ENCODE measurements at regions not wholly inside any gene's neighbourhood (a gene's known extent, or its start where the extent isn't known, plus 50 kb on each side); places are given as distances from the start of the nearest gene placed in this dataset.
"Not testable (repeated sequence)": the region's sequence is repeated elsewhere in the genome, so short reads cannot be mapped to it uniquely, and the experiment has no call there.

- no peak for DNase-seq (ENCODE audit: insufficient read length, low spot score)
- no peak for FAIRE-seq
These were observed 113.2 kb upstream of the KCNG1 start for GRCh38 chr20:51135926-51136715.

GRCh38 chr20:51134405-51134804, 111.5 kb upstream of the KCNG1 start:
- no peak for FAIRE-seq

GRCh38 chr20:51132279-51132678, 109.4 kb upstream of the KCNG1 start:
- DNase-seq (ENCODE audit: insufficient read length, low spot score) (no peak), FAIRE-seq (no peak)

More at GRCh38 chr20:51134405-51134804, 111.5 kb upstream of the KCNG1 start:
- DNase-seq (ENCODE audit: insufficient read length, low spot score), result no peak

DNA sequence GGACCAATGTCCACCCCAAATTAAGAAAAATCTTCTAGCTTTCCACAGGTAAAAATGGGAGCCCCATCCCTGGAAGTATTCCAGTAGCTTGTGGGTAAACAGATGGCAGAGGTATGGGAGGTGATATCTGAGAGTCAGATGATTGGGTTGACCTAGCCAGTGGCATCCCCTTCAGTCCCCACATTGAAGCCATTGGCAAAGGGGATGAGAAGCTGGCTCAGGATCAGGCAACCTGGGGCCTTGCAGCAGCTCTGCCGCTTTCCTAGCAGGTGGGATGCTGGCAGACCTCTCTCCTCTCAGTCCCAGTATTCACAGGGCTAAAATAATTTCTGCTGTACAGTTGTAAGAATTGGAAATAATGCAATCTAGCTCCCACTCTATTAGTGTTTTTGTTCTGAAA, 108.9 kb upstream of the KCNG1 start:
- DNase-seq (ENCODE audit: insufficient read length, low spot score), result no peak

DNA sequence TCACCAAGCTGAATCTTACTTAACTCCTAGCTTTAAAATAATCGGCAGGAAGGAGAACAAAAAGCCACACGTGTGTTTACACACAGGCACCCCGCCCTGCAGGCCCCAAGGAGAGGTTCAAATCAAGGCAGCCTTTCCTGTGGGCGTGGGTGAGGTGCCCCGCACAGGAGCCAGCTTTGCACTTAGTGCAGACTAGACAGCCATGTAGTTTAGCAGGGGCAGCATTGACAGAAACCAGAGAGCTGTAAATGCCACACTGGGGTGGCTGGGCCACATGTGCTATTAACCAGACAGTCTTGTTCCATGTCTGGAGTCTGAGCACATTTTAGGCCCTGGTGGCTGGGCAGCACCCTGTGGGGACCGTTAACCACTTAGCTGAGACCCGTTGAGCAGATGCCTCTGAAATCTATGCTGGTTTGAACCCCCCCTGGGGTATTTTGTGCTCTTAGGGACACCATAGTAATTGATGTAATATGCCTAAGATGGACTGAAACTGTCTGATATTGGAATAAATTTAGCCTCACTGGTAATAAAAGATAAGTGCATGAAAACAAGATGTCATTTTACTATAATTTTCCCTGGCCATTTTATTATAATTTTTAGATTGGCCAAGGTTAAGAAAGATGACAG, 106.4 kb upstream of the KCNG1 start:
- FAIRE-seq (no peak), DNase-seq (ENCODE audit: insufficient read length, low spot score) (no peak)

More for the DNA sequence above, 108.9 kb upstream of the KCNG1 start:
- no peak for FAIRE-seq

- no peak for FAIRE-seq
These were observed 105.3 kb upstream of the KCNG1 start for GRCh38 chr20:51128198-51128597.

DNA sequence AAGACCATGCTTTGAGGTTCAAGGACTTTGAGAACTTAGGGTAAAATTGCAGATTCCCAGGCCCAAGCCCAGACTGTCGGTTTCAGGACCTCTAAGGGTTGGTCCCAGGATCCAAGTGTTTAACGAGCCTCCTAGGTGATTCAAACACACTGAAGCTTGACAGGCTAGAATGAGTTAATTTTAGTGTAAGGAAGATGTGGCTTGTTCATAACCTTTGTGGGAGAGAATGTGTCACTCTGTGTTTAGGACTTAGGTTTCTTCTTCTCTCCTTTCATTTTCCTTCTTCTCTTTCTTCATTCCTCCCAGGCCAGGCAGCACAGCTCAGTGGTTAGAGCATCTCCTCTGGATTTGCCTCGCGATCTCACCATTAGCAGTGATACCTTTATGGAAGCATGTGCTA, 104.8 kb upstream of the KCNG1 start:
- DNase-seq (ENCODE audit: insufficient read length, low spot score) (no peak), FAIRE-seq (no peak)

More at GRCh38 chr20:51128198-51128597, 105.3 kb upstream of the KCNG1 start:
- no peak for DNase-seq (ENCODE audit: insufficient read length, low spot score)

GRCh38 chr20:51126337-51126736, 103.4 kb upstream of the KCNG1 start:
- no peak for DNase-seq (ENCODE audit: insufficient read length, low spot score)
- FAIRE-seq, result no peak

GRCh38 chr20:51125780-51126179, 102.9 kb upstream of the KCNG1 start:
- FAIRE-seq, result no peak
- no peak for DNase-seq (ENCODE audit: insufficient read length, low spot score)

DNA sequence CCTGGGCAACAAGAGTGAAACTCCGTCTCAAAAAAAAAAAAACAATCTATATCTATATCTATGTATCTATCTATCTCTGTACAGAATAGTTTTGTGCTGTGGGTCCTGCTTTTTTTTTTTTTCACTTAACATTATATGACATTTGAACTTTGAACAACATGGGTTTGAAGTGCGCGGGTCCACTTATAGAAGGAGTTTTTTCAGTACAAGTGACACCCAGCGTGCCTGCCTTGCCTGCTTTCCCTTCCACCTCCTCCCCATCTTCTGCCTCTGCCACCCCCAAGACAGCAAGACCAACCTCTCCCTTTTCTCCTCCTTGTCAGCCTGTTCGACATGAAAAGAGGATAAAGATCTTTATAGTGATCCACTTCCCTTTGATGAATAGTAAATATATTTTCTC, 102.2 kb upstream of the KCNG1 start:
- no peak for FAIRE-seq
- no peak for DNase-seq (ENCODE audit: insufficient read length, low spot score)

DNA sequence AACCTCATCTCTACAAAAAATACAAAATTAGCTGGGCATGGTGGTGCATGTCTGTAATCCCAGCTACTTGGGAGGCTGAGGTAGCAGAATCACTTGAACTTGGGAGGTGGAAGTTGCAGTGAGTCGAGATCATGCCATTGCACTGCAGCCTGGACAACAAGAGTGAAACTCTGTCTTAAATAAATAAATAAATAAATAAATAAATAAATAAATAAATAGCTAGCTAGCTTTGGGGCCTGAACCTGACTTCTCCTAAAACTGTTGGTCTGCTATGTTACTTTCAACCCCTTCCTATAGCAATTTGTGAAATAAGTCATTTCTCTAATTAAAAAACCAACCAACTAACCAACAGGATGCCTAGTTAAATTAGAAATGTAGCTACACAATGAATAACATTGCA, 101.0 kb upstream of the KCNG1 start:
- FAIRE-seq; DNase-seq (ENCODE audit: insufficient read length, low spot score): not testable (repeated sequence)

GRCh38 chr20:51122931-51123658, 100.2 kb upstream of the KCNG1 start:
- FAIRE-seq, result no peak
- DNase-seq (ENCODE audit: insufficient read length, low spot score), result no peak

DNA sequence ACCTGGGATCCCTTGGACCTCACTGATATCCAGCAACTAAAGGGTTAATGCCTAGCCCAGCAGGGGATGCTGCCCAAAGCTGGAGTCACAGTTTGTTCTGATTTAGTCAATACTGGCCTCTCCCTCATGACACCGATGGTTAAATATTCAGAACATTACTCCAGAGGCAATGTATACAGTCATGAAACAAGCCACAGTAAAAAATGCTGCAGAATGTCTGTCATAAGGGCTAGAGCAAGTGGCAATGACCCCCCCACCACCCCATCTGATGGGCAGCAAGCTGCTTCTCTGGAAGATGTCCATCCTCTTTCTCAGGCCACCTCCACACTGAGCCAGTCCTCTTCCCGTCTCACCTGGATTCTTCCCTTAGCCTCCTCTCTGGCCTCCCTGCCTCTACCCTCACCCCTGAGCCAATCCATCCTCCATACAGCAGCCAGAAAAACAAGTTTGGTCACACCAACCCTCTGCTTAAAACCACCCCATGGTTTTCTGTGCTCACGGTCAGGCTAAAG, 99.0 kb upstream of the KCNG1 start:
- DNase-seq (ENCODE audit: insufficient read length, low spot score) (no peak), FAIRE-seq (no peak)

DNA sequence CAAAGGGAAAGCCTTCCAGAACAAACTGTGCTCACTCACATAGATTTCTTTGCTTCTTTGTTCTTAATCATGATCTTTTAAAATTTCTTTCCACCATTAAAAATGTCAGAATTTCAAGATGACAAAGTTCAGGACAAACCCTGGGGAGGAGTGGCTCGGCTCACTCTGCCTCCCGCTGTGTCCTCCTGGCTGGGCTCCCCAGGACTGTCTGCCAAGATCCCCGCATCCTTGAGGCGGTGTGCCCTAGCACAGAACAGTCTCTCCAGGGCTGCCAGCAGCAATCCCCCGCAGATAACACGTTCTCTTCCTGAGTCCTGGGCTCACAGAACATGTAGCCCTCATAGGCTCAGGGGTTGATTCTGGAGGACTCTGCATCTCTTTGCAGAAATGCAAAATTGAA, 98.4 kb upstream of the KCNG1 start:
- no peak for FAIRE-seq

GRCh38 chr20:51120868-51121267, 98.0 kb upstream of the KCNG1 start:
- no peak for FAIRE-seq
- DNase-seq (ENCODE audit: insufficient read length, low spot score), result no peak

More for the DNA sequence above, 98.4 kb upstream of the KCNG1 start:
- no peak for DNase-seq (ENCODE audit: insufficient read length, low spot score)

- FAIRE-seq (no peak), DNase-seq (ENCODE audit: insufficient read length, low spot score) (no peak)
These were observed 97.5 kb upstream of the KCNG1 start for GRCh38 chr20:51120438-51120837.

DNA sequence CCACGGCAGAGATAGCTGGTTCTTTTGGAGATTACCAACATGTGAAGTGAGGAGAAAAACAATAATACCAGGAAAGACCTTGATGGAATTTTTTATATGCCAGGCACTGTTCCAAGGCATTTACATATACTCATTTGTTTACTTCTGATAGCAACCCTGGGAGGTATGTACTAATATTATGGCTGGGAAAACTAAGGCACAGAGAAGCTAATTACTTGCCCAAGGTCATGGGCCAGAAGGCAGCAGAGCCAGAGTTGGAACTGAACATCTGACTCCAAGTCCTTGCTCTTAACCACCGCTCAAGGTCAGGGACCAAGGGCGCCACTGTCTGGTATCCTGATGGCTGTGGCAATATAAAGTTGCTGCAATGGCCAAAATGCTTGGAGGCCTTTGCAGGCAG, 97.0 kb upstream of the KCNG1 start:
- FAIRE-seq, result no peak
- DNase-seq (ENCODE audit: insufficient read length, low spot score), result no peak

GRCh38 chr20:51118985-51119527, 96.1 kb upstream of the KCNG1 start:
- DNase-seq (ENCODE audit: insufficient read length, low spot score) (no peak), FAIRE-seq (no peak)

- FAIRE-seq (no peak), DNase-seq (ENCODE audit: insufficient read length, low spot score) (no peak)
These were observed 95.3 kb upstream of the KCNG1 start for GRCh38 chr20:51118216-51118615.

GRCh38 chr20:51116765-51117686, 94.1 kb upstream of the KCNG1 start:
- DNase-seq (ENCODE audit: insufficient read length, low spot score) (no peak), FAIRE-seq (no peak)
